ENCODE measurements at regions not wholly inside any gene's neighbourhood (a gene's known extent, or its start where the extent isn't known, plus 50 kb on each side); places are given as distances from the start of the nearest gene placed in this dataset.

DNA sequence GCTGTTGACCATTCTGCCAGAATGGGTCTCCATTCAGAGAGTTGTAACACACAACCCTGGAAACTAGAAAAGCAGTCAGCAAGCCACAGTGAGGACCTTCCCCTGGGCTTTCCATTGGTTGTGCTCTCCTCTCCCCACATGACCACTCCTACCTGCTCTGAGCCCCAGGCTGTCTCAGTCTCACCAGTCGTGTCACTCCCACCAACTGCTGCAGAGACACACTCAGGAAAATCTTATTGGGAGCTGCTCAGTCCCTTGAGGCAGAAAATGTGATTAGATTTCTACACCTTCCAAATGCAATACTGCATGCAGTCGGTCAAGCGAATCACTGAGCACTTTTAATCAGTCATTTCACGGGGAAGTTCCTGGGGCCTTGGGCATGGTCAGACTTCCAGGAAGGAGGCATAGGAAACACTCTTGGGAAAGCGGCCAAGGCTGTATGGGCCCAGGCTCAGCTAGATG lies 284.2 kb upstream of the NMUR2 start:
- TF ChIP-seq, protein P1, sequence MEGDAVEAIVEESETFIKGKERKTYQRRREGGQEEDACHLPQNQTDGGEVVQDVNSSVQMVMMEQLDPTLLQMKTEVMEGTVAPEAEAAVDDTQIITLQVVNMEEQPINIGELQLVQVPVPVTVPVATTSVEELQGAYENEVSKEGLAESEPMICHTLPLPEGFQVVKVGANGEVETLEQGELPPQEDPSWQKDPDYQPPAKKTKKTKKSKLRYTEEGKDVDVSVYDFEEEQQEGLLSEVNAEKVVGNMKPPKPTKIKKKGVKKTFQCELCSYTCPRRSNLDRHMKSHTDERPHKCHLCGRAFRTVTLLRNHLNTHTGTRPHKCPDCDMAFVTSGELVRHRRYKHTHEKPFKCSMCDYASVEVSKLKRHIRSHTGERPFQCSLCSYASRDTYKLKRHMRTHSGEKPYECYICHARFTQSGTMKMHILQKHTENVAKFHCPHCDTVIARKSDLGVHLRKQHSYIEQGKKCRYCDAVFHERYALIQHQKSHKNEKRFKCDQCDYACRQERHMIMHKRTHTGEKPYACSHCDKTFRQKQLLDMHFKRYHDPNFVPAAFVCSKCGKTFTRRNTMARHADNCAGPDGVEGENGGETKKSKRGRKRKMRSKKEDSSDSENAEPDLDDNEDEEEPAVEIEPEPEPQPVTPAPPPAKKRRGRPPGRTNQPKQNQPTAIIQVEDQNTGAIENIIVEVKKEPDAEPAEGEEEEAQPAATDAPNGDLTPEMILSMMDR (IDR thresholded peaks at IDR 0.05; ENCODE audit: control extremely low read depth in 1 of 3, insufficient read depth in 1 of 3, low read depth in 1 of 3, low read length in 3 of 3) = no peak
- TF ChIP-seq CHD1 (IDR thresholded peaks at IDR 0.05; ENCODE audit: low read depth, low read length) (no peak), GABPA (IDR thresholded peaks at IDR 0.05; ENCODE audit: borderline replicate concordance, insufficient read depth, low read length) (no peak), ZNF274 (IDR thresholded peaks at IDR 0.05; ENCODE audit: borderline replicate concordance, extremely low read depth, low read length) (no peak)
